OCI-LY7 (cell line): ENCODE measurements at regions not wholly inside any gene's neighbourhood (a gene's known extent, or its start where the extent isn't known, plus 50 kb on each side); places are given as distances from the start of the nearest gene placed in this dataset.

Experiments
- BruUV-seq: library from RNA; stranded (reverse); fragments of 400-500 nt; replicated peaks from 2 replicates; lab custom pipeline; 2021; lab: Mats Ljungman, UMichigan
- CTCF ChIA-PET: fragments of 300-600 bp; sonication (Branson Sonifier 250); formaldehyde crosslinking; loops from one replicate; lab custom pipeline; 2022; ENCODE audit warnings: antibody characterized with exemption; ENCODE audit not compliant: unreplicated experiment; lab: Charles Lee
- POLR2A ChIA-PET: fragments of 300-600 bp; sonication (Branson Sonifier 250); formaldehyde crosslinking; loops from one replicate; lab custom pipeline; 2022; ENCODE audit warnings: antibody characterized with exemption; lab: Charles Lee
- DNase-seq: peaks from one replicate; pipeline ENCODE4 v3.0.0-alpha.2; 2015; ENCODE audit warnings: low spot score
- H2AFZ ChIP-seq: fragments of 200-600 bp; sonication (generic), shearing (Covaris generic); 2 replicates; pipeline ENCODE4 v1.6.1; 2014; ENCODE audit warnings: mild to moderate bottlenecking, antibody characterized with exemption, low read length, moderate library complexity
- H3K27ac ChIP-seq: fragments of 200-600 bp; sonication (generic); 2 replicates; pipeline ENCODE4 v1.5.1; 2014; ENCODE audit warnings: mixed run types, low read depth, mild to moderate bottlenecking, moderate library complexity, low read length, inconsistent platforms; ENCODE audit not compliant: poor library complexity, severe bottlenecking
- H3K36me3 ChIP-seq: fragments of 200-600 bp; sonication (generic); 2 replicates; pipeline ENCODE4 v1.6.1; 2014; ENCODE audit warnings: mild to moderate bottlenecking, antibody characterized with exemption, low read length, moderate library complexity, mixed read lengths; ENCODE audit not compliant: insufficient read depth
- H3K4me1 ChIP-seq: fragments of 200-600 bp; sonication (generic); 2 replicates; pipeline ENCODE4 v1.5.1; 2014; ENCODE audit warnings: mild to moderate bottlenecking, low read length; ENCODE audit not compliant: insufficient read depth, poor library complexity, severe bottlenecking
- H3K4me2 ChIP-seq: fragments of 200-600 bp; sonication (generic); 2 replicates; pipeline ENCODE4 v1.6.1; 2014; ENCODE audit warnings: mild to moderate bottlenecking, low read length
- H3K4me3 ChIP-seq: fragments of 200-600 bp; sonication (generic); 2 replicates; pipeline ENCODE4 v1.5.1; 2014; ENCODE audit warnings: mild to moderate bottlenecking, low read depth, low read length; ENCODE audit not compliant: poor library complexity, severe bottlenecking
- H3K79me2 ChIP-seq: fragments of 200-600 bp; sonication (generic); 2 replicates; pipeline ENCODE4 v1.6.1; 2016; ENCODE audit warnings: low read depth, mild to moderate bottlenecking, low read length, moderate library complexity, mixed read lengths; ENCODE audit not compliant: insufficient read depth
- H3K9me2 ChIP-seq: fragments of 200-600 bp; sonication (generic); 2 replicates; pipeline ENCODE4 v1.6.1; 2016; ENCODE audit warnings: mild to moderate bottlenecking, low read length, mixed read lengths; ENCODE audit not compliant: insufficient read depth
- H3K9me3 ChIP-seq: fragments of 200-600 bp; sonication (generic); 2 replicates; pipeline ENCODE4 v1.6.1; 2014; ENCODE audit warnings: mild to moderate bottlenecking, mixed run types, low read length, mixed read lengths
- H4K20me1 ChIP-seq: fragments of 200-600 bp; sonication (generic); 2 replicates; pipeline ENCODE4 v1.6.1; 2014; ENCODE audit warnings: mild to moderate bottlenecking, antibody characterized with exemption, low read length, moderate library complexity, mixed read lengths; ENCODE audit not compliant: insufficient read depth
- EZH2phosphoT487 ChIP-seq: fragments of 200-600 bp; sonication (generic); IDR thresholded peaks from 2 replicates; pipeline ENCODE4 v1.6.1; 2018; ENCODE audit warnings: low read depth, borderline replicate concordance, mild to moderate bottlenecking, mixed run types, antibody characterized with exemption, low read length, moderate library complexity, mixed read lengths
- intact Hi-C: fragments of 100-400 bp; cut with micrococcal nuclease; formaldehyde crosslinking; loops from one replicate; pipeline ENCODE4 v1.10.0; 2022; ENCODE audit not compliant: unreplicated experiment
- TF ChIP-seq, protein P1 (sequence below): fragments of 200-600 bp; sonication (generic); conservative IDR thresholded peaks from 2 replicates; pipeline ENCODE4 v1.5.1; 2014; ENCODE audit warnings: mild to moderate bottlenecking, antibody characterized with exemption, low read length, moderate library complexity, mixed read lengths

DNA sequence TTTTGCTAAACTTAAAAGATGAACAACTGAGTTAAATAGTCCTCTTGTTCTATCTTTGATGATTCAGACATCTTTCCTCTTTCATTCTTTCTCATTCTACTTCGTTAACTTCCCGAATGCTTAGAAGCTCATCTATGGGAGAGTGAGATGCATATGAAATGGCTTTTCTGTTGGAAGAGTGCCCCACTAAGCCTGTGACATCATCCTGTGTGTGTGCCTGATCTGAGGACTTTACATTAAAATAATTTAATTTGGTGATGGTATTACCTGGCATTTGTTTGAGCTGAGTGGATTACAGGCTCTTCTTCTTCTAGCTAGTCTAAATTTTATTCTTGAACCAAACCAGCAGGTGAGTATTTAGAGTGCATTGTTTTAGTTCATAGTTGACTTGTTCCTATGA is 626.5 kb downstream of the QKI start:
- Histone ChIP-seq H3K79me2 (no peaks in the 10 kb centered on the region), H4K20me1 (no peaks in the 10 kb centered on the region), H3K9me3 (no peaks in the 10 kb centered on the region), H3K9me2 (no peaks in the 10 kb centered on the region), H3K4me3 (no peak overlapping the region), H3K4me1 (no peaks in the 10 kb centered on the region), H3K27ac (no peak overlapping the region), H3K4me2 (no peak overlapping the region), H3K36me3 (no peaks in the 10 kb centered on the region), H2AFZ (no peak overlapping the region)
- intact Hi-C loops, result no loop called here
- no TSS peak for BruUV-seq
- DNase-seq, result no peak
- ChIA-PET POLR2A (interaction anchor here (0.7 to 1.2 kb wide), 2 partner anchors 16 to 1637 kb away, joined by 3 to 6 read pairs; no protein-coding TSS in a partner anchor), CTCF (no interaction called here)
- TF ChIP-seq, protein P1, sequence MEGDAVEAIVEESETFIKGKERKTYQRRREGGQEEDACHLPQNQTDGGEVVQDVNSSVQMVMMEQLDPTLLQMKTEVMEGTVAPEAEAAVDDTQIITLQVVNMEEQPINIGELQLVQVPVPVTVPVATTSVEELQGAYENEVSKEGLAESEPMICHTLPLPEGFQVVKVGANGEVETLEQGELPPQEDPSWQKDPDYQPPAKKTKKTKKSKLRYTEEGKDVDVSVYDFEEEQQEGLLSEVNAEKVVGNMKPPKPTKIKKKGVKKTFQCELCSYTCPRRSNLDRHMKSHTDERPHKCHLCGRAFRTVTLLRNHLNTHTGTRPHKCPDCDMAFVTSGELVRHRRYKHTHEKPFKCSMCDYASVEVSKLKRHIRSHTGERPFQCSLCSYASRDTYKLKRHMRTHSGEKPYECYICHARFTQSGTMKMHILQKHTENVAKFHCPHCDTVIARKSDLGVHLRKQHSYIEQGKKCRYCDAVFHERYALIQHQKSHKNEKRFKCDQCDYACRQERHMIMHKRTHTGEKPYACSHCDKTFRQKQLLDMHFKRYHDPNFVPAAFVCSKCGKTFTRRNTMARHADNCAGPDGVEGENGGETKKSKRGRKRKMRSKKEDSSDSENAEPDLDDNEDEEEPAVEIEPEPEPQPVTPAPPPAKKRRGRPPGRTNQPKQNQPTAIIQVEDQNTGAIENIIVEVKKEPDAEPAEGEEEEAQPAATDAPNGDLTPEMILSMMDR, result no peak

DNA sequence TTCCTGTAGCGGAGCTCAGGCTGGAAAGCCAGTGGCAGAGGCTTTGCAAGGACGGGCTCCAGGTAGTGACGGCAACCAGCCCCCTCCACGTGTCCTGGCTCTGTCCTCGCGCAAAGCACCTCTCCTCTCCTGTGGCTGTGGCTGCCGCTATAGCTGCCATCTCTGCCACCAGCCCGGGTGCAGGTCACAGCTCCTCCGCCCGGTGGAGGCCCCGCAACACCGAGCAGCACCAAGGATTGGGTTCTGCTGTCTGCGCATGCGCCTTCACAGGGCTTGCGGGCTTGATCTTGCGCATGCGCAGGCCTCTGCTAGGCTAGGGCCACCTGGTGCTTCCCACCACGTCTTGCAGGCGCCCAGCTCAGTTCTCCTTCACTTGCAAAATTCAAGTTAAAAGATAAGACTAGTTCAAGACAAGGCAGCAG is 625.4 kb downstream of the QKI start:
- H3K9me2 ChIP-seq, result no peaks in the 10 kb centered on the region
- no peak overlapping the region for H2AFZ ChIP-seq
- no peaks in the 10 kb centered on the region for H3K79me2 ChIP-seq
- no peaks in the 10 kb centered on the region for H3K36me3 ChIP-seq
- H3K4me3 ChIP-seq, result no peak overlapping the region
- H4K20me1 ChIP-seq, result no peaks in the 10 kb centered on the region
- DNase-seq, result no peak
- intact Hi-C loops, result no loop called here
- ChIA-PET POLR2A (no interaction called here), CTCF (no interaction called here)
- TF ChIP-seq EZH2phosphoT487, result no peak
- TF ChIP-seq, protein P1, result no peak
- H3K9me3 ChIP-seq, result no peaks in the 10 kb centered on the region
- BruUV-seq, result no TSS peak
- no peaks in the 10 kb centered on the region for H3K4me1 ChIP-seq
- H3K4me2 ChIP-seq, result no peak overlapping the region
- no peak overlapping the region for H3K27ac ChIP-seq

DNA sequence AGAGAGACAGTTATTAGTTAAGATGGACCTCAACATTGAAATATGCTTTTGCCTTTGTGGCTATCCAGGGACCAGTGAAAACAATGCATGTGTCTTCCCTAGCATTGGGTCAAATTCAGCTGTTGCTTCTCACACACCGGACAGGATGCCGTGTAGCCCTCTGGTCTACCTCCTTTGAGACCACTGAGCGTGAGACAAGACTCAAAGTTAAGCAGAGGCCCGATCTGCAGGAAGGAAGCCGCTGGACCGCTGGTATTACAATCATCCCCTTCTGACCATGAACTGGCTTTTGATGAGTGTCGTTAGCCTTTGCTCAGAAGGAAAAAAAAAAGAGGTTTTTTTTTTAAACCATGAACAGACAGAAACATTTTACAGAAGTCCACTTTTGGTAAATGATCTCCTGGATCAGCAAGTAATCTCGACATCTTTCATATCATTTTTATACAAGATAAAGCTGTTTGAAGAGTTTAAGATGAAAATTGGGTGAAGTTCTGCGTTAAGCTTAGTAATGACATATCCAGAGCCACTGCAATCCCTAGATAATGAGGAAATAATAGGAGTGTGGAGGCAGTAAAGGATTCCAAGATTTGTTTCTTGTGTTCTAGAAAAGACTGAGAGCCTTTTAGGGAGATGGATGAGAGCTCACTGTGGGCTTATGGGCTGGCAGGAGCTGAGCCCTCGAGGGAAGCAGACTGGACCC is 622.8 kb downstream of the QKI start:
- Histone ChIP-seq H3K4me2 (no peak overlapping the region), H3K9me3 (no peaks in the 10 kb centered on the region), H3K4me1 (no peaks in the 10 kb centered on the region), H3K36me3 (no peaks in the 10 kb centered on the region), H3K27ac (no peak overlapping the region), H3K4me3 (no peak overlapping the region), H2AFZ (no peak overlapping the region), H4K20me1 (no peaks in the 10 kb centered on the region), H3K79me2 (no peaks in the 10 kb centered on the region), H3K9me2 (no peaks in the 10 kb centered on the region)
- ChIA-PET CTCF (no interaction called here), POLR2A (interaction anchor here (0.6 kb wide), 1 partner anchor 434 kb away, joined by 4 read pairs; no protein-coding TSS in a partner anchor)
- BruUV-seq, result no TSS peak
- intact Hi-C loops, result no loop called here
- DNase-seq, result no peak
- TF ChIP-seq EZH2phosphoT487, result no peak
- TF ChIP-seq, protein P1, result no peak
